GM12878 (cell line): ENCODE measurements at regions not wholly inside any gene's neighbourhood (a gene's known extent, or its start where the extent isn't known, plus 50 kb on each side); places are given as distances from the start of the nearest gene placed in this dataset.

Source experiments
- ATAC-seq: fragments of 200-7000 bp; cut with Tn5 transposase; 3 replicates; pipeline ENCODE4 v1.9.1; 2020; ENCODE audit warnings: mild to moderate bottlenecking, moderate library complexity
- BruUV-seq: library from RNA; stranded (reverse); fragments of 400-500 nt; replicated peaks from 2 replicates; lab custom pipeline; 2021; lab: Mats Ljungman, UMichigan
- CTCF ChIA-PET: fragments of 300-600 bp; sonication (Branson Sonifier 250); formaldehyde crosslinking; extraction: SDS; loops from one replicate; lab custom pipeline; 2021; ENCODE audit warnings: inconsistent platforms; lab: Yijun Ruan, JAX
- POLR2A ChIA-PET: fragments of 350-600 bp; formaldehyde crosslinking; extraction: SDS; loops from one replicate; lab custom pipeline; 2021; ENCODE audit warnings: inconsistent platforms; lab: Charles Lee
- RAD21 ChIA-PET: fragments of 300-600 bp; sonication (Branson Sonifier 250); formaldehyde crosslinking; loops from one replicate; lab custom pipeline; 2023; ENCODE audit warnings: antibody characterized with exemption; ENCODE audit not compliant: unreplicated experiment; lab: Charles Lee
- SMC1A ChIA-PET: fragments of 300-600 bp; sonication (Branson Sonifier 250); formaldehyde crosslinking; loops from one replicate; lab custom pipeline; 2023; ENCODE audit not compliant: unreplicated experiment, uncharacterized antibody; lab: Charles Lee
- DNase-seq: peaks from one replicate; pipeline ENCODE4 v3.0.0-alpha.2; 2011; ENCODE audit warnings: low read depth, low spot score
- FAIRE-seq: peaks from 3 replicates; lab custom pipeline; 2011; peaks lifted over from hg19 to GRCh38; lab: Jason Lieb, UNC
- H2AFZ ChIP-seq: 2 replicates; pipeline ENCODE4 v1.6.0; 2011; ENCODE audit warnings: low read depth, low read length, control low read depth; ENCODE audit not compliant: control insufficient read depth
- H3K27ac ChIP-seq: 2 replicates; pipeline ENCODE4 v1.5.1; 2011; ENCODE audit warnings: control low read depth; ENCODE audit not compliant: control insufficient read depth, insufficient read depth
- H3K27me3 ChIP-seq, 2 experiments: replicated peaks in 1 of 2; 2 replicates each; pipeline versions ENCODE4 v1.6.0 to v1.6.1; 2011; ENCODE audit warnings: low read length in 1 of 2; ENCODE audit not compliant: control insufficient read depth in 2 of 2, insufficient read depth in 2 of 2
- H3K36me3 ChIP-seq, 2 experiments: 2 replicates each; pipeline ENCODE4 v1.5.1; 2011; ENCODE audit warnings: low read length in 1 of 2; ENCODE audit not compliant: control insufficient read depth in 2 of 2, insufficient read depth in 2 of 2
- H3K4me1 ChIP-seq: 2 replicates; pipeline ENCODE4 v1.6.1; 2011; ENCODE audit warnings: mild to moderate bottlenecking, low read length, moderate library complexity, mixed read lengths; ENCODE audit not compliant: control insufficient read depth, insufficient read depth
- H3K4me2 ChIP-seq: 2 replicates; pipeline ENCODE4 v1.6.0; 2011; ENCODE audit warnings: control low read depth; ENCODE audit not compliant: control insufficient read depth, insufficient read depth
- H3K4me3 ChIP-seq: fragments of 200-600 bp; sonication (generic); 2 replicates; pipeline ENCODE4 v1.5.1; 2016
- H3K79me2 ChIP-seq: 2 replicates; pipeline ENCODE4 v1.6.0; 2011; ENCODE audit warnings: low read length; ENCODE audit not compliant: control insufficient read depth, insufficient read depth
- H3K9ac ChIP-seq: 2 replicates; pipeline ENCODE4 v1.8.0; 2011; ENCODE audit warnings: low read length, control low read depth, mixed read lengths; ENCODE audit not compliant: control insufficient read depth, insufficient read depth
- H3K9me3 ChIP-seq: replicated peaks from 3 replicates; pipeline ENCODE4 v1.5.1; 2011; ENCODE audit warnings: mild to moderate bottlenecking, low read length; ENCODE audit not compliant: control insufficient read depth, insufficient read depth
- H4K20me1 ChIP-seq: 2 replicates; pipeline ENCODE4 v1.6.0; 2011; ENCODE audit not compliant: control insufficient read depth, insufficient read depth
- BCLAF1 ChIP-seq: fragments of 450-650 bp; IDR thresholded peaks from 2 replicates; pipeline ENCODE4 v1.6.1; 2017; ENCODE audit warnings: antibody characterized with exemption, mild to moderate bottlenecking, moderate library complexity
- CHD4 ChIP-seq: fragments of 200-600 bp; sonication (generic); IDR thresholded peaks from 2 replicates; pipeline ENCODE4 v1.6.1; 2016; ENCODE audit warnings: mild to moderate bottlenecking
- DPF2 ChIP-seq: fragments of 450-650 bp; IDR thresholded peaks from 2 replicates; pipeline ENCODE4 v1.6.1; 2017; ENCODE audit warnings: mild to moderate bottlenecking
- ETV6 ChIP-seq, 2 experiments: fragments of 450-650 bp in 1 of 2; IDR thresholded peaks in 1 of 2; conservative IDR thresholded peaks in 1 of 2; 2 replicates each; pipeline ENCODE4 v1.6.1; 2014; ENCODE audit warnings: antibody characterized with exemption in 1 of 2, borderline replicate concordance in 1 of 2, low read depth in 1 of 2, mild to moderate bottlenecking in 1 of 2, moderate library complexity in 1 of 2
- JUNB ChIP-seq: IDR thresholded peaks from 2 replicates; pipeline ENCODE4 v1.6.1; 2016; ENCODE audit warnings: antibody characterized with exemption, mild to moderate bottlenecking
- KAT2A ChIP-seq: conservative IDR thresholded peaks from 2 replicates; pipeline ENCODE4 v1.6.1; 2011; ENCODE audit warnings: low read depth, low read length; ENCODE audit not compliant: control insufficient read depth
- NFIC ChIP-seq: IDR thresholded peaks from 2 replicates; pipeline ENCODE4 v1.6.1; 2012; ENCODE audit warnings: low read depth, mild to moderate bottlenecking, inconsistent platforms, low read length, moderate library complexity
- POLR2A ChIP-seq: IDR thresholded peaks from 2 replicates; pipeline ENCODE4 v1.6.1; 2011; ENCODE audit warnings: low read depth, mild to moderate bottlenecking, low read length
- RAD51 ChIP-seq: fragments of 450-650 bp; IDR thresholded peaks from 2 replicates; pipeline ENCODE4 v1.6.1; 2016; ENCODE audit warnings: moderate library complexity, mild to moderate bottlenecking, inconsistent platforms
- SIN3A ChIP-seq: IDR thresholded peaks from 2 replicates; pipeline ENCODE4 v1.6.1; 2012; ENCODE audit warnings: low read depth, low read length, improper control_type of control experiment
- ZNF622 ChIP-seq: fragments of 450-650 bp; IDR thresholded peaks from 2 replicates; pipeline ENCODE4 v1.6.1; 2017; ENCODE audit warnings: mild to moderate bottlenecking, inconsistent platforms
- WGBS: methylation state at CpG from one replicate; pipeline ENCODE4 v1.1.6; 2016; ENCODE audit warnings: low lambda C conversion rate; ENCODE audit not compliant: insufficient replicate concordance, insufficient coverage; ENCODE audit errors: missing lambda C conversion rate; 5-methylcytosine and 5-hydroxymethylcytosine counted together
- in situ Hi-C: fragments of 300-500 bp; cut with MboI; formaldehyde crosslinking; loops from 9 replicates; pipeline ENCODE4 v1.14.3; 2018; ENCODE audit warnings: mixed read lengths
- intact Hi-C: fragments of 100-400 bp; cut with micrococcal nuclease; formaldehyde crosslinking; loops from one replicate; pipeline ENCODE4 v1.14.2; 2022; ENCODE audit not compliant: unreplicated experiment
- TF ChIP-seq, protein P1 (sequence below): fragments of 450-650 bp; IDR thresholded peaks from 2 replicates; pipeline ENCODE4 v1.6.1; 2017; ENCODE audit warnings: mild to moderate bottlenecking, moderate library complexity
- TF ChIP-seq, protein P2 (sequence below): fragments of 450-650 bp; IDR thresholded peaks from 2 replicates; pipeline ENCODE4 v1.6.1; 2016; ENCODE audit warnings: mild to moderate bottlenecking
- TF ChIP-seq, protein P3 (sequence below): fragments of 450-650 bp; IDR thresholded peaks from 2 replicates; pipeline ENCODE4 v1.6.1; 2017; ENCODE audit warnings: mild to moderate bottlenecking, moderate library complexity

DNA sequence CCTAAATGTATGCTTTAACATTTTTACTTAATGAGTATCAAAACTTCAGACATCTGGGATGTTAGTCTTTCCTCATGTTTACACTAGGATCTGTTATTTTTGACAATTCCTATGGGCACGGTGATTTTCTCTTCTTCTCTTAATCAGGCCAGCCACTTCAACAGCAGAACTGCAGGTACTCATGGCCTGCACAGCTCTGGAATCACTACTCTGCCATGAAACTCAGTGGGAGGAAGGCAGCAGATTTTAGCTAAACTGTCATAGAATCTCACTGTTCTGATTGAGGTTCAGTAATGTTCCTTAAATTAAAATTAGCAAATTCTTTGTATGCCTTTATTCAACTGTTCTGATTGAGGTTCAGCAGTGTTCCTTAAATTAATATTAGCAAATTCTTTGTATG is 1083.0 kb downstream of the SLITRK5 start:
- H3K9me3 ChIP-seq: no peaks in the 10 kb centered on the region
- DNase-seq (no peak), FAIRE-seq (no peak)
- H2AFZ ChIP-seq: no peak overlapping the region
- no peak overlapping the region for H3K27ac ChIP-seq
- no peaks in the 10 kb centered on the region for H4K20me1 ChIP-seq
- WGBS: 0% methylated on average over 1 of the region's 1 CpG
- RAD21 ChIA-PET: no interaction called here
- POLR2A ChIA-PET: no interaction called here
- no peaks in the 10 kb centered on the region for H3K27me3 ChIP-seq
- CTCF ChIA-PET: interaction anchor here (1.9 kb wide), 1 partner anchor 14 kb away, joined by 3 read pairs; no protein-coding TSS in a partner anchor
- no peak for TF ChIP-seq ETV6 (conservative IDR thresholded peaks at IDR 0.05 in 1 of 2, IDR thresholded peaks at IDR 0.05 in 1 of 2; ENCODE audit: borderline replicate concordance in 1 of 2, low read depth in 1 of 2)
- TF ChIP-seq DPF2: no peak
- TF ChIP-seq, protein P1, sequence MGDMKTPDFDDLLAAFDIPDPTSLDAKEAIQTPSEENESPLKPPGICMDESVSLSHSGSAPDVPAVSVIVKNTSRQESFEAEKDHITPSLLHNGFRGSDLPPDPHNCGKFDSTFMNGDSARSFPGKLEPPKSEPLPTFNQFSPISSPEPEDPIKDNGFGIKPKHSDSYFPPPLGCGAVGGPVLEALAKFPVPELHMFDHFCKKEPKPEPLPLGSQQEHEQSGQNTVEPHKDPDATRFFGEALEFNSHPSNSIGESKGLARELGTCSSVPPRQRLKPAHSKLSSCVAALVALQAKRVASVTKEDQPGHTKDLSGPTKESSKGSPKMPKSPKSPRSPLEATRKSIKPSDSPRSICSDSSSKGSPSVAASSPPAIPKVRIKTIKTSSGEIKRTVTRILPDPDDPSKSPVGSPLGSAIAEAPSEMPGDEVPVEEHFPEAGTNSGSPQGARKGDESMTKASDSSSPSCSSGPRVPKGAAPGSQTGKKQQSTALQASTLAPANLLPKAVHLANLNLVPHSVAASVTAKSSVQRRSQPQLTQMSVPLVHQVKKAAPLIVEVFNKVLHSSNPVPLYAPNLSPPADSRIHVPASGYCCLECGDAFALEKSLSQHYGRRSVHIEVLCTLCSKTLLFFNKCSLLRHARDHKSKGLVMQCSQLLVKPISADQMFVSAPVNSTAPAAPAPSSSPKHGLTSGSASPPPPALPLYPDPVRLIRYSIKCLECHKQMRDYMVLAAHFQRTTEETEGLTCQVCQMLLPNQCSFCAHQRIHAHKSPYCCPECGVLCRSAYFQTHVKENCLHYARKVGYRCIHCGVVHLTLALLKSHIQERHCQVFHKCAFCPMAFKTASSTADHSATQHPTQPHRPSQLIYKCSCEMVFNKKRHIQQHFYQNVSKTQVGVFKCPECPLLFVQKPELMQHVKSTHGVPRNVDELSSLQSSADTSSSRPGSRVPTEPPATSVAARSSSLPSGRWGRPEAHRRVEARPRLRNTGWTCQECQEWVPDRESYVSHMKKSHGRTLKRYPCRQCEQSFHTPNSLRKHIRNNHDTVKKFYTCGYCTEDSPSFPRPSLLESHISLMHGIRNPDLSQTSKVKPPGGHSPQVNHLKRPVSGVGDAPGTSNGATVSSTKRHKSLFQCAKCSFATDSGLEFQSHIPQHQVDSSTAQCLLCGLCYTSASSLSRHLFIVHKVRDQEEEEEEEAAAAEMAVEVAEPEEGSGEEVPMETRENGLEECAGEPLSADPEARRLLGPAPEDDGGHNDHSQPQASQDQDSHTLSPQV: no peak
- no peak for TF ChIP-seq POLR2A
- no peak for TF ChIP-seq CHD4
- TF ChIP-seq, protein P2, sequence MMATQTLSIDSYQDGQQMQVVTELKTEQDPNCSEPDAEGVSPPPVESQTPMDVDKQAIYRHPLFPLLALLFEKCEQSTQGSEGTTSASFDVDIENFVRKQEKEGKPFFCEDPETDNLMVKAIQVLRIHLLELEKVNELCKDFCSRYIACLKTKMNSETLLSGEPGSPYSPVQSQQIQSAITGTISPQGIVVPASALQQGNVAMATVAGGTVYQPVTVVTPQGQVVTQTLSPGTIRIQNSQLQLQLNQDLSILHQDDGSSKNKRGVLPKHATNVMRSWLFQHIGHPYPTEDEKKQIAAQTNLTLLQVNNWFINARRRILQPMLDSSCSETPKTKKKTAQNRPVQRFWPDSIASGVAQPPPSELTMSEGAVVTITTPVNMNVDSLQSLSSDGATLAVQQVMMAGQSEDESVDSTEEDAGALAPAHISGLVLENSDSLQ: no peak
- TF ChIP-seq RAD51: no peak
- no peak for TF ChIP-seq KAT2A
- TF ChIP-seq SIN3A: no peak
- TF ChIP-seq, protein P3, sequence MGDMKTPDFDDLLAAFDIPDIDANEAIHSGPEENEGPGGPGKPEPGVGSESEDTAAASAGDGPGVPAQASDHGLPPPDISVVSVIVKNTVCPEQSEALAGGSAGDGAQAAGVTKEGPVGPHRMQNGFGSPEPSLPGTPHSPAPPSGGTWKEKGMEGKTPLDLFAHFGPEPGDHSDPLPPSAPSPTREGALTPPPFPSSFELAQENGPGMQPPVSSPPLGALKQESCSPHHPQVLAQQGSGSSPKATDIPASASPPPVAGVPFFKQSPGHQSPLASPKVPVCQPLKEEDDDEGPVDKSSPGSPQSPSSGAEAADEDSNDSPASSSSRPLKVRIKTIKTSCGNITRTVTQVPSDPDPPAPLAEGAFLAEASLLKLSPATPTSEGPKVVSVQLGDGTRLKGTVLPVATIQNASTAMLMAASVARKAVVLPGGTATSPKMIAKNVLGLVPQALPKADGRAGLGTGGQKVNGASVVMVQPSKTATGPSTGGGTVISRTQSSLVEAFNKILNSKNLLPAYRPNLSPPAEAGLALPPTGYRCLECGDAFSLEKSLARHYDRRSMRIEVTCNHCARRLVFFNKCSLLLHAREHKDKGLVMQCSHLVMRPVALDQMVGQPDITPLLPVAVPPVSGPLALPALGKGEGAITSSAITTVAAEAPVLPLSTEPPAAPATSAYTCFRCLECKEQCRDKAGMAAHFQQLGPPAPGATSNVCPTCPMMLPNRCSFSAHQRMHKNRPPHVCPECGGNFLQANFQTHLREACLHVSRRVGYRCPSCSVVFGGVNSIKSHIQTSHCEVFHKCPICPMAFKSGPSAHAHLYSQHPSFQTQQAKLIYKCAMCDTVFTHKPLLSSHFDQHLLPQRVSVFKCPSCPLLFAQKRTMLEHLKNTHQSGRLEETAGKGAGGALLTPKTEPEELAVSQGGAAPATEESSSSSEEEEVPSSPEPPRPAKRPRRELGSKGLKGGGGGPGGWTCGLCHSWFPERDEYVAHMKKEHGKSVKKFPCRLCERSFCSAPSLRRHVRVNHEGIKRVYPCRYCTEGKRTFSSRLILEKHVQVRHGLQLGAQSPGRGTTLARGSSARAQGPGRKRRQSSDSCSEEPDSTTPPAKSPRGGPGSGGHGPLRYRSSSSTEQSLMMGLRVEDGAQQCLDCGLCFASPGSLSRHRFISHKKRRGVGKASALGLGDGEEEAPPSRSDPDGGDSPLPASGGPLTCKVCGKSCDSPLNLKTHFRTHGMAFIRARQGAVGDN: no peak
- TF ChIP-seq NFIC: no peak
- no peak for TF ChIP-seq JUNB
- TF ChIP-seq ZNF622: no peak
- no peak for TF ChIP-seq BCLAF1
- TF ChIP-seq, all 136 proteins: peak for 0
- in situ Hi-C loops: no loop called here
- Histone ChIP-seq H3K4me3 (no peak overlapping the region), H3K4me1 (no peaks in the 10 kb centered on the region), H3K9ac (no peak overlapping the region), H3K79me2 (no peaks in the 10 kb centered on the region), H3K36me3 (no peaks in the 10 kb centered on the region), H3K4me2 (no peak overlapping the region)
- no TSS peak for BruUV-seq
- no peak for ATAC-seq
- SMC1A ChIA-PET: interaction anchor here (1.5 to 2.2 kb wide), 2 partner anchors 9 to 16 kb away, joined by 3 to 7 read pairs; no protein-coding TSS in a partner anchor
- intact Hi-C loops: no loop called here
